ENCODE measurements at regions not wholly inside any gene's neighbourhood (a gene's known extent, or its start where the extent isn't known, plus 50 kb on each side); places are given as distances from the start of the nearest gene placed in this dataset.

DNA sequence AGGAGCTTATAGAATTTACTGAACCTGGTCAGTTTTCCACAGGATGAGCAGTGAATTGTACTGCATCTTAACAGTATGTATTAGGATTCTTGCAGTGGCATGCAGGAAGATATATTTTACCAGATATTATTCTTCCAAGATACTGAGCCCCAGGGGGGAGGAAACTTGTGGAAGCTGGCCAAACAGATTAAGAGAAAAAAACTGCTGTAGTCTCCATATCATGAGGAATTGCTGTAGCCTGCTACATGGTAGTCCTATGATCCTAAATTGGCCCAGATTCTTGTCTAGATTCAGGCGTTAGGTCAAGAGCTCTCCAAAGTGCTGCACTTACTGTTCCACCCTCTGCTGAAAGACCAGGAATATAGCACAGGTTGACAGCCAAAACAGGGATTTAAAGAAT, 275.5 kb upstream of the TAS2R1 start:
- TF ChIP-seq Cebpa-rat (IDR thresholded peaks at IDR 0.05): no peak
- no peaks in the 10 kb centered on the region for H3K27me3 ChIP-seq

DNA sequence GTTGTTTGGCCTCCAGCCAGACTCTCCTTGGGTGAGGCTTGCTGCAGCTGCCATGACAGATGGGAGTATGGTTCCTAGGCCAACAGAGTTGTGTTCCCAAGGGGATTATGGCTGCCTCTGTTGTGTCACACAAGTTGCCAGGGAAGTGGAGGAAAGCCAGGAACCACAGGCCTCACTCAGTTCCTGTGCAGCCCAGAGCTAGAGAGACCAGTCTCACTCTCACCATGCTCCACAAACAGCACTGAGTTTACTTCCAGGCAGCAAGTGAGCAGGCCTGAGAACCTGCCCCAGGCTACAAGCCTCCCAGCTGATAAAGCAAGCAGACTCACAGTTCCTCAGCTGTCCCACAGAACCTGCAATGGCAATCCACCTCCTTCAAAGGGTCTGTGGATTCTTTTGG, 273.6 kb upstream of the TAS2R1 start:
- Histone ChIP-seq H3K4me3 (no peak overlapping the region), H3K27ac (peak overlapping the region; percentile 61; the same call in 1 of the 2 replicates), H3K9ac (peak overlapping the region; percentile 22; the same call in 1 of the 2 replicates), H3K36me3 (no peaks in the 10 kb centered on the region), H4K20me1 (no peaks in the 10 kb centered on the region), H3K4me1 (peaks cover 52% of the 10 kb centered on the region), H3K4me2 (peak overlapping the region; percentile 68), H3K9me3 (peaks cover 12% of the 10 kb centered on the region), H3K27me3 (no peaks in the 10 kb centered on the region)
- no peak for TF ChIP-seq Cebpa-rat (IDR thresholded peaks at IDR 0.05)

More for the DNA sequence above, 275.5 kb upstream of the TAS2R1 start:
- peaks cover 33% of the 10 kb centered on the region for H3K4me1 ChIP-seq
- H3K4me2 ChIP-seq: no peak overlapping the region
- no peaks in the 10 kb centered on the region for H3K36me3 ChIP-seq
- H3K4me3 ChIP-seq: no peak overlapping the region
- no peaks in the 10 kb centered on the region for H4K20me1 ChIP-seq
- peaks cover 12% of the 10 kb centered on the region for H3K9me3 ChIP-seq
- no peak overlapping the region for H3K9ac ChIP-seq
- no peak overlapping the region for H3K27ac ChIP-seq

DNA sequence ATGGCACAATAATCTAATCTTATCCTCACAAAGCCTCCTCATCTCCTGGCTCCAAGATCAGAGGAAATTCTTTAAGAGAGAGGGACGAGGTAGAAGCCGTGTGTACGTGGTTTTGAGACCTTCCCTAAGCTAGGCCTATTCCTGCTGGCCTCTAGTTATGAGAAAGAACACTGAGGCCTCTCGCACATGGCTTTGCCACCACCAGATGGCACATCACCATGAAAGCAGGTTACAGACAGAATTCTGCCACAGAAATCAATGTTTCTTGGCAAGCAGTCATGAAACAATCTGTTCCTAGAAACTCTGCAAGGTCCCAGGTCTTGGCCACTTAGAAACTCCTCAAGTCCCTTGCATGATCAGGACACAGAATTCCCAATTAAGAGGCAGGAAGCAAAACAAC, 268.2 kb upstream of the TAS2R1 start:
- peaks cover 39% of the 10 kb centered on the region for H3K4me1 ChIP-seq
- H3K36me3 ChIP-seq: no peaks in the 10 kb centered on the region
- H3K4me2 ChIP-seq: no peak overlapping the region
- no peak overlapping the region for H3K27ac ChIP-seq
- H4K20me1 ChIP-seq: no peaks in the 10 kb centered on the region
- no peaks in the 10 kb centered on the region for H3K27me3 ChIP-seq
- H3K9me3 ChIP-seq: peaks cover 6% of the 10 kb centered on the region; the same call in 1 of the 2 replicates
- TF ChIP-seq Cebpa-rat (IDR thresholded peaks at IDR 0.05): no peak
- no peak overlapping the region for H3K9ac ChIP-seq
- H3K4me3 ChIP-seq: no peak overlapping the region

DNA sequence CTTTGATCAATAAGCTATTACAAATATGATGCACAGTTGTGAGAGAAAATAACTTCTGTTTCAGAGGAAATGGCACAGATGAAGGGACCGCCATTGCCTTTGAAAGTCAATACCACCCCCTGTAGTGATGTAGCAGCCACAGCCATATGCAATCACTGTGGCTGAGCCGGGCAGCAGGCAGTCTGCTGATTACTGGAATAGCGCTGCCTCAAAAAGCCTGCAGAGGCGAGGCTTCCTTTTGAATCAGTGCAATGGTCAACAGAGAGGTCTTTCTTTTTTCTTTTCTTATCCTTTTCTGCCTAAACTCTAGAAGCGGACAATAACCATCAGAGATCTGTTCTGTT, 265.1 kb upstream of the TAS2R1 start:
- Histone ChIP-seq H4K20me1 (no peaks in the 10 kb centered on the region), H3K27me3 (no peaks in the 10 kb centered on the region), H3K9ac (no peak overlapping the region), H3K27ac (no peak overlapping the region), H3K4me1 (peaks cover 20% of the 10 kb centered on the region), H3K4me2 (no peak overlapping the region), H3K4me3 (no peak overlapping the region), H3K9me3 (peaks cover 6% of the 10 kb centered on the region; the same call in 1 of the 2 replicates), H3K36me3 (no peaks in the 10 kb centered on the region)
- TF ChIP-seq Cebpa-rat (IDR thresholded peaks at IDR 0.05): no peak

DNA sequence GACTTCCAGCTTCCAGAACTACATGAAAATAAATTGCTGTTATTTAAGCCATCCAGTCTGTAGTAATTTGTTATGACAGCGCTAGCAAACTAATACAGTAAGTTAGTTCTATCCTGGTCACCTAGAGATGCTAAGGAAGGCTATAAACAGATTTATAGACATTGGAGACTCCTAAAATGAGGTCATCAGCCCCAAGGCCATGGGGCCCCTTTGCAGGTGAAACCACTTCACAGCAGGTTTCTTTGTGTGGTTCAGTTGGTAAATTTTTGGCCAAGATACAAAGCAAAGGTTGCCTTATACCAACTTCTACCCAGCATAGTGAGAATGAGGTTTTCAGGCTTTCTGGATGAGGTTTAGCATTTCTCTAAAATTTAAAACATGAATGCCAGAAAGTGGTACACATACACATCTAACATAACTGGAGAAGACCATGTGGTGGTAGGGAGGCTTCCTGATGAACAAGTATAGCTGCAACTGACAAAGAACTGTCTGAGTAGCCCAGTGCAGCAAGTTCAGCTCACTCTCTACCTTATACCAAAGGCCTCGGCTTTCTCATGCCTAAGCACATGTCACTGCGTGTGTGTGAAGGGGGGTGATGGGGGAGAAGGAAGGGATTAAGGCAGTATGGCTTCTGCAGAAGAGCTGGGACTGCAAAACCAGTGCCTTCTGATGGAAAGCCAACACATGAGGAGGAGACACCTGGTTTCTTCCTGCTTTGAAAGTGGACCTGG, 264.6 kb upstream of the TAS2R1 start:
- Histone ChIP-seq H3K36me3 (no peaks in the 10 kb centered on the region), H3K4me2 (no peak overlapping the region), H3K4me3 (no peak overlapping the region), H3K9ac (no peak overlapping the region), H3K27ac (no peak overlapping the region), H3K27me3 (no peaks in the 10 kb centered on the region), H3K9me3 (peaks cover 6% of the 10 kb centered on the region; the same call in 1 of the 2 replicates), H4K20me1 (no peaks in the 10 kb centered on the region), H3K4me1 (peaks cover 14% of the 10 kb centered on the region)
- no peak for TF ChIP-seq Cebpa-rat (IDR thresholded peaks at IDR 0.05)

DNA sequence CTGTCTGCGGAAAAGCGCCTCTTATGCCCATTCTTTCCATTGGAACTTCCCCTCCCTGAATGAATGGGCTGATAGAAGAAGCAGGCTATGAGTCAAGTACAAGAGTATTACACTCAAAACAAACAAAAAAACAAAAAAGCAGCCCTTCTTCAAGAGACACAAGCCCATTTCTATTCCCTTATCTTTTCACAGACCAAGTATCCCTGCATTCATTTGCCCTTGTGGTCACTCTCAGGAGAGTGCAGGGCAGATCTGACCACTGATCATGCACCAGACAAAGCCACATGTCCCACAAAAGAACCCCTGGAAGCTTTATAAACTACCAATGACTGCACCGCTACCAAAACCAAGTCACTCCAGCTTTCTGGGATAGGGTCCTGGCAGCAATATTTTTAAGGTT, 262.5 kb upstream of the TAS2R1 start:
- Histone ChIP-seq H3K27me3 (no peaks in the 10 kb centered on the region), H3K27ac (no peak overlapping the region), H3K9ac (no peak overlapping the region), H3K4me3 (no peak overlapping the region), H3K36me3 (no peaks in the 10 kb centered on the region), H3K4me2 (no peak overlapping the region), H4K20me1 (no peaks in the 10 kb centered on the region), H3K9me3 (peaks cover 6% of the 10 kb centered on the region; the same call in 1 of the 2 replicates), H3K4me1 (no peaks in the 10 kb centered on the region)
- no peak for TF ChIP-seq Cebpa-rat (IDR thresholded peaks at IDR 0.05)

DNA sequence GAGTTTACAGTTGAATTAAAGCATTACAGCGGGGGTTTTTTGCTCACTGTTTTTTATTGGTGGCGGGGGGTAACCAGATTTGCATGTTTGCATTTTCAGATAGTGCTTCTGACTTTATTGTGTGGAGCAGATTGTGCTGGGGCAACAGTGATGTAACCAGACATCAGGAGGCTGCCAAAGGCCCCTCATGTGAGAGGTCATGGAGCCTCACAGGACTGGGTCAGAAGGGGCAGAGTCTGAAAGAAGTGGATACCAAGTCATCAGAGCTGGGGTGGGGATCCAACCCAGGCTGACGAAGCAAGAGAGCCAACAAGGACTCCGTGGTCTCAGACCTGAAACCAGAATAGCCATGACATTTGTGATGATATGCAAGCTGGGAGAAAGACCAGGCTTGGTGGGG, 259.4 kb upstream of the TAS2R1 start:
- Histone ChIP-seq H3K9ac (no peak overlapping the region), H3K4me3 (no peak overlapping the region)
- no peak for TF ChIP-seq Cebpa-rat (IDR thresholded peaks at IDR 0.05)

DNA sequence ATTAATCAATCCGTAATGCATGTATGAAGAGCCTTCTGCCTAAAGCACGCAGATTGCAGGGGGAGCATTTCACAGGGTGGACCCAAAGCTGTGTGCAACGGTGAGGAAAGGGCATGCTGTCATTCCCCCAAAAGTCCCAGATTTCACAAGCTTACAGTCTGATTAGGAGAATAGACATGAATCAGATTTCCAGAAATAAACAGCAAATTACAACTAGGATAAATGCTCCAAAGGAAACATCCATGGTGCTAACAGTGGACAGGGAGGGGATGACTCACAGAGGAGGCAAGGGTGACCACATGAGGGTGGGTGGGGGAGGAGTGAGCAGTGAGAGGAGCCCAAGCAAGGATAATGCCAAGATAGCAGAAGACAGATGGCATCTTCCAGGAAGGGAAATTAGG, 258.4 kb upstream of the TAS2R1 start:
- no peaks in the 10 kb centered on the region for H3K27me3 ChIP-seq
- H3K4me1 ChIP-seq: peaks cover 5% of the 10 kb centered on the region; the same call in 1 of the 2 replicates
- no peak for TF ChIP-seq Cebpa-rat (IDR thresholded peaks at IDR 0.05)
- no peaks in the 10 kb centered on the region for H3K9me3 ChIP-seq
- no peak overlapping the region for H3K4me2 ChIP-seq
- no peaks in the 10 kb centered on the region for H4K20me1 ChIP-seq
- H3K27ac ChIP-seq: no peak overlapping the region
- no peak overlapping the region for H3K4me3 ChIP-seq
- H3K9ac ChIP-seq: no peak overlapping the region
- no peaks in the 10 kb centered on the region for H3K36me3 ChIP-seq

More for the DNA sequence above, 259.4 kb upstream of the TAS2R1 start:
- no peak overlapping the region for H3K27ac ChIP-seq
- H3K4me1 ChIP-seq: peaks cover 3% of the 10 kb centered on the region; the same call in 1 of the 2 replicates
- no peak overlapping the region for H3K4me2 ChIP-seq
- no peaks in the 10 kb centered on the region for H3K36me3 ChIP-seq
- H3K27me3 ChIP-seq: no peaks in the 10 kb centered on the region
- H4K20me1 ChIP-seq: no peaks in the 10 kb centered on the region
- peaks cover 3% of the 10 kb centered on the region; the same call in 1 of the 2 replicates for H3K9me3 ChIP-seq

DNA sequence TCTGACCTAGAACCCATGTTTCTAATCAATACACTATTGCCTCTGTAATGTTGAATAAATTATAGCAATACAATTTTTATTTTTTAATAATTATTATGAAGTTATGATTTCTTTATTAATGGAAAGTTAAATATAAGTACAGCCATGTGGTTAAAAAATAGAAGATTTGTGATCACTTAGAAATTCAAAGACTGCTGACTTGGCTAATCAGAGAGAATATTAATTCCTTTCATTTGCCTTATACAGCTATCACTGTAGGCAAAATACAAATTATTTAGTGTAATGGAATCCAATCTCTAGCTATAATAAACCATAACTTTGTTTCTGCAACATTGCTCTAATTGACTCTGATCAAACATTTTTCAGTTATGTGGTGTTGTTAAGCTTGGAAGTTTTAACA, 255.0 kb upstream of the TAS2R1 start:
- Histone ChIP-seq H4K20me1 (no peaks in the 10 kb centered on the region), H3K9ac (no peak overlapping the region)

DNA sequence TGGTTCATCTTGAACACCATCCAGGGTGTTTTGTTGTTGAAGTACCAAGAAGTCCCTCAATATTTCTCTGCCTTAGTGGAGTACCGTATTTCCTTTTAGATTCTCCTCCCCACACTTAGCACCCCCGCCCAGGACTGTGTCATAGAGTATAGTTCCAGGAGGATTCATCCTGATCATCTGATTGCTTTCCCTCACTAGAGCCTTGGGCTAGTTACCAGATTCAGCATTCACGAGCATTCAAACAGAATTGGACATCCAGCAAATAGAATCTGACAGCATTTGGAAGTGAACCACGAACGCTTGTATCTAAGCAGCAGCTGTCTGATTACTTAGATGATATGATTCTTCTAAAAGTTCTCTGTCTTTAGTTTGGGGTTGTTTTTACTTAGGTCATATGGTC, 248.1 kb upstream of the TAS2R1 start:
- H3K27me3 ChIP-seq: no peaks in the 10 kb centered on the region
- H3K36me3 ChIP-seq: no peaks in the 10 kb centered on the region
- no peaks in the 10 kb centered on the region for H4K20me1 ChIP-seq
- no peak overlapping the region for H3K4me2 ChIP-seq
- H3K4me3 ChIP-seq: no peak overlapping the region
- H3K4me1 ChIP-seq: no peaks in the 10 kb centered on the region
- TF ChIP-seq Cebpa-rat (IDR thresholded peaks at IDR 0.05): no peak
- H3K27ac ChIP-seq: no peak overlapping the region
- H3K9ac ChIP-seq: no peak overlapping the region
- peaks cover 7% of the 10 kb centered on the region; the same call in 1 of the 2 replicates for H3K9me3 ChIP-seq

More for the DNA sequence above, 255.0 kb upstream of the TAS2R1 start:
- Histone ChIP-seq H3K4me2 (no peak overlapping the region), H3K4me1 (peaks cover 5% of the 10 kb centered on the region; the same call in 1 of the 2 replicates), H3K27ac (no peak overlapping the region), H3K27me3 (no peaks in the 10 kb centered on the region), H3K36me3 (no peaks in the 10 kb centered on the region), H3K4me3 (no peak overlapping the region), H3K9me3 (peaks cover 7% of the 10 kb centered on the region; the same call in 1 of the 2 replicates)
- TF ChIP-seq Cebpa-rat (IDR thresholded peaks at IDR 0.05): no peak
